Fibroblast of lung (primary cell): ENCODE measurements at regions not wholly inside any gene's neighbourhood (a gene's known extent, or its start where the extent isn't known, plus 50 kb on each side); places are given as distances from the start of the nearest gene placed in this dataset.

Experiments
- DNase-seq, 2 donors: peaks; one replicate each; pipeline versions ENCODE4 v3.0.0 to v3.0.0-alpha.2; 2010; ENCODE audit warnings: low read depth in 2 of 2
- H2AFZ ChIP-seq: 2 replicates; pipeline ENCODE4 v1.5.1; 2012; ENCODE audit warnings: low read length, control low read depth, inconsistent platforms
- H3K27ac ChIP-seq: 2 replicates; pipeline ENCODE4 v1.5.1; 2011; ENCODE audit warnings: low read length, control low read depth; ENCODE audit not compliant: insufficient read depth
- H3K27me3 ChIP-seq: 2 replicates; pipeline ENCODE4 v1.5.1; 2011; ENCODE audit warnings: mild to moderate bottlenecking, low read length; ENCODE audit not compliant: control insufficient read depth, insufficient read depth
- H3K36me3 ChIP-seq: 2 replicates; pipeline ENCODE4 v1.5.1; 2011; ENCODE audit warnings: low read length; ENCODE audit not compliant: control insufficient read depth, insufficient read depth
- H3K4me1 ChIP-seq: 2 replicates; pipeline ENCODE4 v1.5.1; 2011; ENCODE audit warnings: low read length; ENCODE audit not compliant: control insufficient read depth, insufficient read depth; ENCODE audit errors: extremely low read depth
- H3K4me2 ChIP-seq: 2 replicates; pipeline ENCODE4 v1.5.1; 2011; ENCODE audit warnings: low read length, control low read depth; ENCODE audit not compliant: insufficient read depth; ENCODE audit errors: extremely low read depth
- H3K4me3 ChIP-seq, 4 experiments: fragments of 200-600 bp in 1 of 4; sonication (generic) in 1 of 4; replicated peaks in 1 of 4; 2 replicates each; pipeline ENCODE4 v1.5.1; 2011 to 2016; ENCODE audit warnings: low read length in 4 of 4, low read depth in 3 of 4, mild to moderate bottlenecking in 3 of 4, control low read depth in 2 of 4, inconsistent platforms in 1 of 4, mixed read lengths in 1 of 4; ENCODE audit not compliant: insufficient read depth in 1 of 4; ENCODE audit errors: control extremely low read depth in 1 of 4
- H3K79me2 ChIP-seq: 2 replicates; pipeline ENCODE4 v1.5.1; 2012; ENCODE audit warnings: mild to moderate bottlenecking, low read length, inconsistent platforms; ENCODE audit not compliant: control insufficient read depth, insufficient read depth
- H3K9ac ChIP-seq: 2 replicates; pipeline ENCODE4 v1.5.1; 2011; ENCODE audit warnings: mild to moderate bottlenecking, low read length, control low read depth; ENCODE audit not compliant: insufficient read depth
- H3K9me3 ChIP-seq: 2 replicates; pipeline ENCODE4 v1.5.1; 2012; ENCODE audit warnings: low read depth, low read length; ENCODE audit not compliant: control insufficient read depth, insufficient read depth
- H4K20me1 ChIP-seq: 2 replicates; pipeline ENCODE4 v1.5.1; 2011; ENCODE audit warnings: low read length; ENCODE audit not compliant: control insufficient read depth, insufficient read depth; ENCODE audit errors: extremely low read depth
- EZH2 ChIP-seq: IDR thresholded peaks from 2 replicates; pipeline ENCODE4 v1.5.1; 2012; ENCODE audit warnings: low read length, control low read depth, mild to moderate bottlenecking; ENCODE audit errors: missing control alignments
- TF ChIP-seq, protein P1 (sequence below), 2 donors: IDR thresholded peaks in 1 of 2; conservative IDR thresholded peaks in 1 of 2; 1 replicate in 1 of 2; 2 replicates in 1 of 2; pipeline ENCODE4 v1.5.1; 2011 to 2012; ENCODE audit warnings: low read length in 2 of 2, control low read depth in 1 of 2, inconsistent platforms in 1 of 2, low read depth in 1 of 2, mild to moderate bottlenecking in 1 of 2

DNA sequence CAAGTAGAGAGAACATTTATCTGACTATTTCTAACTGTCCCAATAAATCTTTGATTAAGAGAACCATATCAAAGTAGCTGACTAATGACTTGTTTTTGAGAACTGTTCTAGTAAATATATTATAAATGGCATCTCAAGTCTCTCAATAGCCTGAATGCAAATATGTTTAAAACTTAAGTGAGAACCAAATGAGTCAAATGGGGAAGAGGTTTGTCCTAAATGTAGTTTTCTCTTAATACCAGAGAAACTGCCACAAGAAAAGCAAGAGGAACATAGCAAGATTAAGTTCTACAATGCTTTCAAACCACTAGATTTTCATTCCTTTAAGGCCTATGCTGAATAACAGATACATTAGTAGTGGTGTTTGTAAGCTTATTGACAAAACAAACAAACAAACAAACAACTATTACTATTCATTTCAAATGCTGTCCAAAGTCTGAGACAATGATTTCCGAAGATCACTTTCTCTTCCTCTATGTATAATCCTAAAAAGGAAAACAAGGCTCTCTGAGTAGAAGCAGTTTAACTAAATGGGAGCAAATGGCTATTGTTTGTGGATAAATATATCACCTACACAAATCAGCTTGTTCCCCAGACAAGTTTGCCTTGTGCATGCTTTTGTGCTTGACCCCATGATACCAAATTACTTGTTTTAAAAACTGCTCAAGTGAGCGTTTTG lies 408.4 kb upstream of the EMCN start:
- no peak for DNase-seq
- H2AFZ ChIP-seq: no peak overlapping the region
- H3K27me3 ChIP-seq: no peaks in the 10 kb centered on the region
- TF ChIP-seq, protein P1, sequence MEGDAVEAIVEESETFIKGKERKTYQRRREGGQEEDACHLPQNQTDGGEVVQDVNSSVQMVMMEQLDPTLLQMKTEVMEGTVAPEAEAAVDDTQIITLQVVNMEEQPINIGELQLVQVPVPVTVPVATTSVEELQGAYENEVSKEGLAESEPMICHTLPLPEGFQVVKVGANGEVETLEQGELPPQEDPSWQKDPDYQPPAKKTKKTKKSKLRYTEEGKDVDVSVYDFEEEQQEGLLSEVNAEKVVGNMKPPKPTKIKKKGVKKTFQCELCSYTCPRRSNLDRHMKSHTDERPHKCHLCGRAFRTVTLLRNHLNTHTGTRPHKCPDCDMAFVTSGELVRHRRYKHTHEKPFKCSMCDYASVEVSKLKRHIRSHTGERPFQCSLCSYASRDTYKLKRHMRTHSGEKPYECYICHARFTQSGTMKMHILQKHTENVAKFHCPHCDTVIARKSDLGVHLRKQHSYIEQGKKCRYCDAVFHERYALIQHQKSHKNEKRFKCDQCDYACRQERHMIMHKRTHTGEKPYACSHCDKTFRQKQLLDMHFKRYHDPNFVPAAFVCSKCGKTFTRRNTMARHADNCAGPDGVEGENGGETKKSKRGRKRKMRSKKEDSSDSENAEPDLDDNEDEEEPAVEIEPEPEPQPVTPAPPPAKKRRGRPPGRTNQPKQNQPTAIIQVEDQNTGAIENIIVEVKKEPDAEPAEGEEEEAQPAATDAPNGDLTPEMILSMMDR (conservative IDR thresholded peaks at IDR 0.05 in 1 of 2, IDR thresholded peaks at IDR 0.05 in 1 of 2; ENCODE audit: low read depth in 1 of 2, low read length in 2 of 2): no peak
- no peak for TF ChIP-seq EZH2
- no peak overlapping the region for H3K9ac ChIP-seq
- H3K27ac ChIP-seq: no peak overlapping the region
- no peaks in the 10 kb centered on the region for H4K20me1 ChIP-seq
- H3K4me3 ChIP-seq: no peak overlapping the region
- no peaks in the 10 kb centered on the region for H3K36me3 ChIP-seq
- H3K79me2 ChIP-seq: no peaks in the 10 kb centered on the region
- no peaks in the 10 kb centered on the region for H3K9me3 ChIP-seq
- H3K4me2 ChIP-seq: no peak overlapping the region
- no peaks in the 10 kb centered on the region for H3K4me1 ChIP-seq

DNA sequence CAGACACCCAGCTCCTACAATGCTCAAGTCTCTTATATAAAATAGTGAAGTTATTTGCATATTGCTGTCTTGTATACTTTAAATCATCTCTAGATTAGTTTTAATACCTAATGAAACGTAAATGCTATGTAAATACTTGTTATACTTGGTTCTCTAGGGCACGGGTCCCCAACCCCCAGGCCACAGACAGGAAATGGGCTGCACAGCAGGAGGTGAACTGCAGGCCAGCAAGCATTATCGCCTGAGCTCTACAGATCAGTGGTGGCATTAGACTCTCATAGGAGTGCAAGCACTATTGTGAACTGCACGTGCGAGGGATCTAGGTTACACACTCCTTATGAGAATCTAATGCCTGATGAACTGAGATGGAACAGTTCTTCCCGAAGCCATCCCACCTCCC lies 395.9 kb upstream of the EMCN start:
- H3K27me3 ChIP-seq: no peaks in the 10 kb centered on the region
- H2AFZ ChIP-seq: no peak overlapping the region
- no peaks in the 10 kb centered on the region for H3K9me3 ChIP-seq
- H3K9ac ChIP-seq: no peak overlapping the region
- H3K27ac ChIP-seq: no peak overlapping the region
- no peaks in the 10 kb centered on the region for H3K4me1 ChIP-seq
- no peaks in the 10 kb centered on the region for H3K79me2 ChIP-seq
- H4K20me1 ChIP-seq: no peaks in the 10 kb centered on the region
- no peak overlapping the region for H3K4me3 ChIP-seq
- H3K4me2 ChIP-seq: no peak overlapping the region
- H3K36me3 ChIP-seq: no peaks in the 10 kb centered on the region
- TF ChIP-seq, protein P1 (conservative IDR thresholded peaks at IDR 0.05 in 1 of 2, IDR thresholded peaks at IDR 0.05 in 1 of 2; ENCODE audit: low read depth in 1 of 2, low read length in 2 of 2): no peak
- no peak for TF ChIP-seq EZH2
- no peak for DNase-seq

DNA sequence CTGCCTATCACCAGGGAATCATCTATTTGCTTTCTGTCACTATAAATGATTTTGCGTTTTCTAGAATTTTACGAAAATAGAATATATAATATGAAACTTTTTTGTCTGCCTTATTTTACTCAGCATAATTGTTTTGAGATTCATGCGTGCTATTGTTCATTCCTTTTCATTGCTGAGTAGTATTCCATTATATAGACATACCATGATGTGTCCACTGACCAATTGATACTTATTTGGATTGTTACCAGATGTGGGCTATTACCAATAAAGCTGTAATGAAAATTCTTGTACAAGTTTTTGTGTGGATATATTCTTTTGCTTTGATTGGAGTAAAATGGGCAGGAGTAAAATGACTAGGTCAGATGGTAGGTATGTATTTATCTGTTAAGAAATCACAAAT lies 390.7 kb upstream of the EMCN start:
- no peaks in the 10 kb centered on the region for H3K9me3 ChIP-seq
- H3K79me2 ChIP-seq: no peaks in the 10 kb centered on the region
- H3K36me3 ChIP-seq: no peaks in the 10 kb centered on the region
- no peak overlapping the region for H3K4me2 ChIP-seq
- no peaks in the 10 kb centered on the region for H3K4me1 ChIP-seq
- TF ChIP-seq, protein P1 (conservative IDR thresholded peaks at IDR 0.05 in 1 of 2, IDR thresholded peaks at IDR 0.05 in 1 of 2; ENCODE audit: low read depth in 1 of 2, low read length in 2 of 2): no peak
- no peak for TF ChIP-seq EZH2
- H3K9ac ChIP-seq: no peak overlapping the region
- no peaks in the 10 kb centered on the region for H4K20me1 ChIP-seq
- no peak overlapping the region for H2AFZ ChIP-seq
- H3K27me3 ChIP-seq: no peaks in the 10 kb centered on the region
- DNase-seq: no peak
- no peak overlapping the region for H3K27ac ChIP-seq
- no peak overlapping the region for H3K4me3 ChIP-seq
